Retinal pigment epithelial cell (primary cell): ENCODE measurements at regions not wholly inside any gene's neighbourhood (a gene's known extent, or its start where the extent isn't known, plus 50 kb on each side); places are given as distances from the start of the nearest gene placed in this dataset.

Experiments
- DNase-seq: peaks from one replicate; pipeline ENCODE4 v3.0.0-alpha.2; 2010; ENCODE audit warnings: low read depth
- H3K4me3 ChIP-seq: 2 replicates; pipeline ENCODE4 v1.5.1; 2011; ENCODE audit warnings: mild to moderate bottlenecking, low read length, control low read depth, moderate library complexity
- TF ChIP-seq, protein P1 (sequence below): conservative IDR thresholded peaks from 2 replicates; pipeline ENCODE4 v1.5.1; 2011; ENCODE audit warnings: low read depth, low read length, control low read depth, inconsistent platforms

DNA sequence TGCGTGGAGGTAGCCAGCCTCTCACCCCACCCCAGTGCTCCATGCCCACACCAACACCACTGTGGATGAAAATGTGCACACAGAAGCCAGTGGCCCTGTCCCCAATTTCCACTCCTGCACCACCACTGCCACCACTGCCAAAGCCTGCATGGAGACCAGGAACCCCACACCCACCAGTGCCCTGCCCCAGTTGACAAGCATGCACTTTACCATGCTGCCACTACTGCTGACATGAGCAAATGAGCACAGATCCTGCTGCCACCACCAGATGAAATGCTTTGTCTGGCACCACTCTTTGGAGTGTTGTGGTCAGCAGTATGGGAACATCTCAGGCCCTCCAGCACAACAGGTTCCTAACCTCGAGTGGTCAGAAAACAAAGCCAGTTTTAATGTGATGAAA, 104.1 kb downstream of the ATXN7L3B start:
- H3K4me3 ChIP-seq = no peak overlapping the region
- DNase-seq = no peak
- TF ChIP-seq, protein P1, sequence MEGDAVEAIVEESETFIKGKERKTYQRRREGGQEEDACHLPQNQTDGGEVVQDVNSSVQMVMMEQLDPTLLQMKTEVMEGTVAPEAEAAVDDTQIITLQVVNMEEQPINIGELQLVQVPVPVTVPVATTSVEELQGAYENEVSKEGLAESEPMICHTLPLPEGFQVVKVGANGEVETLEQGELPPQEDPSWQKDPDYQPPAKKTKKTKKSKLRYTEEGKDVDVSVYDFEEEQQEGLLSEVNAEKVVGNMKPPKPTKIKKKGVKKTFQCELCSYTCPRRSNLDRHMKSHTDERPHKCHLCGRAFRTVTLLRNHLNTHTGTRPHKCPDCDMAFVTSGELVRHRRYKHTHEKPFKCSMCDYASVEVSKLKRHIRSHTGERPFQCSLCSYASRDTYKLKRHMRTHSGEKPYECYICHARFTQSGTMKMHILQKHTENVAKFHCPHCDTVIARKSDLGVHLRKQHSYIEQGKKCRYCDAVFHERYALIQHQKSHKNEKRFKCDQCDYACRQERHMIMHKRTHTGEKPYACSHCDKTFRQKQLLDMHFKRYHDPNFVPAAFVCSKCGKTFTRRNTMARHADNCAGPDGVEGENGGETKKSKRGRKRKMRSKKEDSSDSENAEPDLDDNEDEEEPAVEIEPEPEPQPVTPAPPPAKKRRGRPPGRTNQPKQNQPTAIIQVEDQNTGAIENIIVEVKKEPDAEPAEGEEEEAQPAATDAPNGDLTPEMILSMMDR = no peak

DNA sequence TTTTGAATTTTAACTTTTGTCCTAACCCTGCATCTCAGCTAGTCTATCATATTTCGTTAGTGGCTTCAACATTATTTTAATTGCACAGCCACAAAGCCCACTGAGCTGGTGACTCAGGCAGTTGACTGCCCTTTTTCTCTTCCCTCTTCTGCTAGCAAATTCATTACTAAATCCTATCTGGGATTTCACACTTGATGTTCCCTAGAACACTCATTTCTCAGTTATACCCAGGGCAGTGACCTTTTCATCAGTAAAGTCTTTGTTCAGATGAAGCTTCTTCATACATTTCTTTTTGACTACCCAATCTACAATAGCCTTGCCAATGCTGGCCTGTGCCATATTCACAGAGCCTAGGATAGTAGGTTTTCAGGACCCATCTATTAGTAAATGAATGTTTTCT, 107.0 kb downstream of the ATXN7L3B start:
- TF ChIP-seq, protein P1 = no peak
- H3K4me3 ChIP-seq = no peak overlapping the region
- DNase-seq = no peak

DNA sequence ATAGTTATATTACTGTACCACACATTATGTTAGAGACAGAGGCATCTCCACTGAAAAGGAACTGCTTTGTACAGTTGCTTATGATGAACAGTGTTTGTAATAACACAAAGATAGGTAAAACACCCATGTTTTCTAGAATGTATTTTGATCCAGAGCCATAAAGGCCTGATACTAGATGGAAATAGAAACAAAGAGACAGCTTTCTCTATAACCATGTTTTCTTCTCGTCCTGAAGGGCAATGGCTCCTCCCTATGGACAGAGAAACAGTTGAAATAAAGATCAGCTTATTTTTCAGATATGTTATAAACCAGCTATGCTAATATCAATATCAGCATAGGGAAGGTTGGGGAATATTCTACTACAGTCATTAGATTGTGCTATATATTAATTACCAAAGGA, 109.2 kb downstream of the ATXN7L3B start:
- H3K4me3 ChIP-seq = no peak overlapping the region
- DNase-seq = no peak
- TF ChIP-seq, protein P1 = peak; percentile 47

DNA sequence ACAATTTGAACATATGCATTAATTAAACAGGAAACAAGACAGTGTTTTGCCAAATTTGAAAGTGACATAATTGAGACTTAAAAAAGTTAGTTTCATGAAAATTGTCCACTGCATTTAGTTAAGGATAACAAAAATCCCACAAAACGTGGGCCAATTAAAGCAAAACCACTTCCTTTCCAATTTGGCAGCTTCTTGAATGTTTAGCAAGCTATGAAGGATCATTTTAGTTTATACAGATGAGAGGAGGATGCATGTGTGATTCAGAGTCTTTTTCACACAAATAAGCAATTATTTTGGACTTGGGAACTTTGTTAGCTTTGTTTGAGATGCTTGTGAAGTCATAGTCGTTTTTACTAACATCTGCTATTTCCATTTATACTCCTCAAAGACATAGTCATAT, 109.6 kb downstream of the ATXN7L3B start:
- DNase-seq = no peak
- TF ChIP-seq, protein P1 = no peak

DNA sequence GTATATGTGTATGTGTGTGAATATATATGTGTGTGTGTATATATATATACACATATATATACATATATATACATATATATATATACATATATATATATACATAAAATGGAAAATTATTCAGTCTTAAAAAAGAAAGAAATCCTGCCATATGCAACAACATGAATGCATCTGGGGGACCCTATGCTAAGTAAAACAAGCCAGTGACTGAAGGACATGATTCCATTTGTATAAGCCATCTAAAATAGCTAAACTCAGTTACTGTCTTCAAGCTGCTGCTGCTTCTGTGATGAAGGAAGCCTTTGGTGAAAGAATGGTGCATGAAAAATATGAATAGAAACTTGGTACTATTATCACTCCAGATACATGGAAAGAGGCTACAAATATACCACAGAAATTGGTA, 118.6 kb downstream of the ATXN7L3B start:
- DNase-seq = no peak
- TF ChIP-seq, protein P1 = no peak
- no peak overlapping the region for H3K4me3 ChIP-seq

More for the DNA sequence above, 109.6 kb downstream of the ATXN7L3B start:
- H3K4me3 ChIP-seq = no peak overlapping the region

DNA sequence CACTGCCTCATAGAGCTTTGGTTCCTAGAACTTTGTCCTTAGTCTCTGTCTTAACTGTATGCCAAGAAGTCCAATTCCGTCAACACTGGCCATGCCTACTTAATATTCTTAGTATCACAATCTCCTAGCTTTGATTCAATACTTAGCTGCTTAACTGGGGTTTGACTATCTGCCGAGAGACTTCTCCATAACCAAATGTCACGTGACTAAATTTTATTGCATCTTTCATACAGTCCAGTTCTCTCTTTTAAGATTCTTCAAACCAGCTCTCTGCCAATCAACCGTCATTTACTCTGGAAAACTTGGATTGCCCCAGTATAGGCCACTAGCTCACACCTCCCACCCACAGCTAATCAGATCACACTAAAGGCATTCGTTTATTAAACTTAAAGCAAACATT, 122.8 kb downstream of the ATXN7L3B start:
- DNase-seq = no peak
- TF ChIP-seq, protein P1 = no peak
- H3K4me3 ChIP-seq = no peak overlapping the region

DNA sequence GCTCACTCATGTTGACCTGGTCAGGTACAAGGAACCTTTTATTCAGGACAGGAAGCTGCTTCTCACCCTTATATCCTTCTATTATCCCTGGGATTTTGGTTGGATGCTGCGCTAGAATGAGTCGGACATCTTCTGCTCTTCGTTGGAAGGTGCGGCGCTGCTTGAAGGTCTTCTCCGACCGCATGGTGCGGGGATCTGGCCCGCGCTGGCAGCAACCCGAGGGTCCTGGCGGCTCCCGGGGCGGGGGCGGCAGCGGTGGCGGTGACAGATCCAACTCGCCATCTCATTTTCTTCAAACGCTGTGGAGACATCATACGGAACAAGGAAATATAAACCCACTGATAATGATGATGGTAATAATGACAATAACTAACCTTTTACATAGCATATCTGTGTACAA, 126.3 kb downstream of the ATXN7L3B start:
- no peak for DNase-seq
- no peak overlapping the region for H3K4me3 ChIP-seq
- TF ChIP-seq, protein P1 = no peak
